ENCODE measurements at regions not wholly inside any gene's neighbourhood (a gene's known extent, or its start where the extent isn't known, plus 50 kb on each side); places are given as distances from the start of the nearest gene placed in this dataset.
"Not testable (repeated sequence)": the region's sequence is repeated elsewhere in the genome, so short reads cannot be mapped to it uniquely, and the experiment has no call there.

DNA sequence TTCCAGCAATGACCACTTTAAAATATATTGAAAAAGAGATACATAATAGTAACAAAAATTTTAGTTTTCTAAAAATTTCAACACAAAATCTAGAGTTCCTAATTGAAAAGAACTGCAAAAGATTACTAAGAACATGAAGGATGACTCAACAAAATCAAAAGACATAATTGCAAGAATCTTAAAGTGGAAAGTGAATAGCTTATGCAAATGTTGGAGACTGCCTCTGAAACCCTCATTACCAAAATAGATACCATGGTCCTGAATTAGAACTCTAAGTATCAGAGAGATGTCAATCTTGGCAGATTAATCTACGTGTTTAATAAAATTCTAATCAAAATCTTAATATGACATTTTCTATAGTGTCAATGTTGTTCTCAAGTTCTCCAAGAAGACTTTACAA, 60.7 kb upstream of the SGO1 start:
- H3K27me3 ChIP-seq = no peaks in the 10 kb centered on the region
- WGBS, 2 donors = 73 to 83% methylated on average over 1 of the region's 1 CpG
- no peak for DNase-seq
- no peak overlapping the region for H3K27ac ChIP-seq
- H3K4me3 ChIP-seq = no peak overlapping the region
- H3K4me1 ChIP-seq = no peaks in the 10 kb centered on the region
- TF ChIP-seq CTCF (IDR thresholded peaks at IDR 0.05) (no peak), POLR2A (IDR thresholded peaks at IDR 0.05) (no peak)
- intact Hi-C loops (cut with DNase I; ENCODE audit: low total_unique reads) = no loop called here
- no peaks in the 10 kb centered on the region for H3K36me3 ChIP-seq (ENCODE audit: low read depth, missing control alignments)
- H3K9me3 ChIP-seq = no peaks in the 10 kb centered on the region

DNA sequence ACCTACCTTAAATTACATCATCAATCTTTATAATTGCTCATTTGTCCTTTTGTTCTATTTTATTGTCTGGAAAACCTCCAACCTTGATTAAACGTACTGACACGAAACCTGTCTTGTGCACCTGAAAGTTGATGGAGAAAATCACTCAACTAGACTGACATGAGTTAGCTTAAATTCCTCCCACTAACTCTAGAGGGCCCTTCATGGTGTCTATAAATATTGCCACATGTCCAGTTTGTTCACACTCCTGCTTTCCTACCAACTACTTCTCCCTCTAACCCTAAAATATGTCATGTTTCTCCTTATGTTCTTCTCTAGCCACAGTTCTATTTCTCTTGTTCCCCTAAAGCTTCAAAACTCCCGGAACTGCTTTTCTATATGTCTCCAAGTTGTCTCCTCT, 59.8 kb upstream of the SGO1 start:
- Histone ChIP-seq H3K4me1 (no peaks in the 10 kb centered on the region), H3K4me3 (no peak overlapping the region), H3K27me3 (no peaks in the 10 kb centered on the region), H3K9me3 (no peaks in the 10 kb centered on the region), H3K36me3 (ENCODE audit: low read depth, missing control alignments) (no peaks in the 10 kb centered on the region), H3K27ac (no peak overlapping the region)
- intact Hi-C loops (cut with DNase I; ENCODE audit: low total_unique reads) = no loop called here
- TF ChIP-seq CTCF (IDR thresholded peaks at IDR 0.05) (no peak), POLR2A (IDR thresholded peaks at IDR 0.05) (no peak)
- DNase-seq = no peak
- WGBS, 2 donors = 71 to 80% methylated on average over 3 of the region's 3 CpGs

DNA sequence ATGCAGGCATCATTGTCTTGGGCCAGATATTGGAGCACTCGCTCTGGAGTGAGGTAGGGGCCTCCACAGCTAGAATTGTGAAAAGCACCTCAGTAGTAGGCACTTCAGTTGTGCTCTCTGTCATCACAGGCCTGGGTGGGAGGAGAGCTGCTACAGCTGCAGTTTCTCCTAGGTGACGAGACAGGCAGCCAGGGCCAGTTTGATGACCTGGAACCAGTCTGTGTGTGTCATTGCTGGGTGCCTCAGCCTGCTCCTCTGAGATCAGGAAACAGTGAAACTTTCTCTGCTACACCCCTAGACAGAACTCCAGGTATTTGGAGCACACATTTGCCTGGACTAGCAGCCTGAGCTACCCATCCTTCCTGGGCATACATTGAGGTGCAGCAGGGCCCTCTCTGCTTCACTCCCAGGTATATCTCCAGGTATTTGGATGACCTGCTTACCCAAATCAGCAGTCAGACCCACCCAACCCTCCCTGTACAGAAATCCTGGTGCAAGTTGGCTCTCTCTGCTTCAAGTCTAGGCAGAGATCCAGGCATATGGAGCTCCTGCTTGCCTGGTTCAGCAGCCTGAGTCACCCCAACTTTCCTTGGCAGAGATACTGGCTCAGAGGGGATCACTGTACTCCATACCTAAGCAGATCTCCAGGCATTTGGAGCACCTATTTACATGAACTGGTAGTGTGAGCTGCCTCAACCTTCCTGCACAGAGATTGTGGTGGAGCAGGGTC, 54.3 kb upstream of the SGO1 start:
- 83 to 86% methylated on average over 1 to 2 of the region's 2 CpGs for WGBS, 2 donors
- intact Hi-C loops (cut with DNase I; ENCODE audit: low total_unique reads) = no loop called here
- Histone ChIP-seq H3K27me3 (no peaks in the 10 kb centered on the region), H3K9me3 (no peaks in the 10 kb centered on the region), H3K4me3 (no peak overlapping the region), H3K4me1 (no peaks in the 10 kb centered on the region), H3K36me3 (ENCODE audit: low read depth, missing control alignments) (no peaks in the 10 kb centered on the region), H3K27ac (no peak overlapping the region)
- TF ChIP-seq POLR2A (IDR thresholded peaks at IDR 0.05) (no peak), CTCF (IDR thresholded peaks at IDR 0.05) (no peak)
- DNase-seq = no peak

DNA sequence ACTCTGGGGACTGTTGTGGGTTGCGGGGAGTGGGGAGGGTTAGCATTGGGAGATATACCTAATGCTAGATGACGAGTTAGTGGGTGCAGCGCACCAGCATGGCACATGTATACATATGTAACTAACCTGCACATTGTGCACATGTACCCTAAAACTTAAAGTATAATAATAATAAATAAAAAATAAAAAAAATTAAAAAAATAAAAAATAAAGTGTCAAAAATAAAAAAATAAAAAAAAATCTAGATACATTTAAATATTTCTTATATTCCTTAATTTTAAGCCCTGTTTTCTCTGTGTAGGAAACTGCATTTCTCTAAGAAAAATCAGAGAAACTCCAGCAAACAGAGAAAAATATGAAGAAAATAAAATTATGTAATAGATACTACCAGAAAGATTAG, 52.2 kb upstream of the SGO1 start:
- H3K4me1 ChIP-seq; DNase-seq; H3K4me3 ChIP-seq; intact Hi-C loops (cut with DNase I; ENCODE audit: low total_unique reads); H3K27ac ChIP-seq; H3K36me3 ChIP-seq (ENCODE audit: low read depth, missing control alignments); H3K27me3 ChIP-seq; H3K9me3 ChIP-seq: not testable (repeated sequence)
- WGBS, 2 donors = 94 to 96% methylated on average over 3 of the region's 3 CpGs

DNA sequence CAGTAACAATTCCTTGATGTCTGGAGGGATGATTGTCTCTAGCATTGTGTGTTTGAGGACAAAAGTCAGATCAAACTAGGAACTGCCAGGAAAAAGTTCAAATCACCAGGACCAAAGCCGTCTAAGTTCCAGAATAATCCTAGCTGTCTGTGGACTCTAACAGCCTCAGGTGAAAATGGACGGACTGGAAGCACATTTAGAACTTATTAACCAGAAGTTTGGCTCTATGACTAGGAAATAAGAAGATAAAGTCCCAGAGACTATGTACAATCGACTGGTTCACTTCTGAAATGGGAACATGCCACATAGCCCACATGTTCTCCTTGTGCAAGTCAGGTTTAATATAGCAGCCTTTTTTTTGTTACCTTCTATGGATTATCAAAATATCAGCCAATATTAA, 50.6 kb upstream of the SGO1 start:
- no peaks in the 10 kb centered on the region for H3K4me1 ChIP-seq
- no peak for DNase-seq
- no peak overlapping the region for H3K4me3 ChIP-seq
- H3K27me3 ChIP-seq = no peaks in the 10 kb centered on the region
- H3K27ac ChIP-seq = no peak overlapping the region
- H3K9me3 ChIP-seq = no peaks in the 10 kb centered on the region
- WGBS, 2 donors = 45 to 75% methylated on average over 3 of the region's 3 CpGs
- no peak for TF ChIP-seq CTCF (IDR thresholded peaks at IDR 0.05)
- TF ChIP-seq POLR2A (IDR thresholded peaks at IDR 0.05) = no peak
- intact Hi-C loops (cut with DNase I; ENCODE audit: low total_unique reads) = no loop called here
- no peaks in the 10 kb centered on the region for H3K36me3 ChIP-seq (ENCODE audit: low read depth, missing control alignments)

Small RNAs in the stretch of these regions (small RNA-seq; reads per million reads assigned to genes)
- 0 reads per million in 2 donors for gene RNU6-815P
- gene RNU6-822P = 0 reads per million in 2 donors

All from testis (tissue), 2 donors.